Suprapubic skin (tissue), 4 donors: ENCODE measurements at regions not wholly inside any gene's neighbourhood (a gene's known extent, or its start where the extent isn't known, plus 50 kb on each side); places are given as distances from the start of the nearest gene placed in this dataset.

Source experiments
- DNase-seq, 2 donors: peaks; one replicate each; pipeline ENCODE4 v3.0.0-alpha.2; 2019; ENCODE audit warnings: low spot score in 2 of 2
- H3K27ac ChIP-seq: fragments of 200-600 bp; sonication (generic); one replicate; pipeline ENCODE4 v1.5.1; 2019
- H3K27me3 ChIP-seq: fragments of 200-600 bp; sonication (generic); one replicate; pipeline ENCODE4 v1.5.1; 2019
- H3K36me3 ChIP-seq: fragments of 200-600 bp; sonication (generic); one replicate; pipeline ENCODE4 v1.5.1; 2019
- H3K4me1 ChIP-seq: fragments of 200-600 bp; sonication (generic); one replicate; pipeline ENCODE4 v1.5.1; 2019
- H3K4me3 ChIP-seq: fragments of 200-600 bp; sonication (generic); one replicate; pipeline ENCODE4 v1.5.1; 2019; ENCODE audit warnings: mild to moderate bottlenecking
- H3K9me3 ChIP-seq: fragments of 200-600 bp; sonication (generic); one replicate; pipeline ENCODE4 v1.5.1; 2019
- CTCF ChIP-seq, 2 donors: fragments of 200-600 bp in 1 of 2; fragments of 450-650 bp in 1 of 2; sonication (generic) in 1 of 2; IDR thresholded peaks; one replicate each; pipeline ENCODE4 v1.5.1; 2016 to 2019; ENCODE audit warnings: antibody characterized with exemption in 2 of 2, mild to moderate bottlenecking in 1 of 2, moderate library complexity in 1 of 2
- EP300 ChIP-seq: sonication (generic); formaldehyde crosslinking; IDR thresholded peaks from one replicate; pipeline ENCODE4 v1.6.1; 2017; ENCODE audit warnings: antibody characterized with exemption
- POLR2A ChIP-seq, 2 donors: fragments of 450-650 bp; IDR thresholded peaks; one replicate each; pipeline ENCODE4 v1.6.1; 2017; ENCODE audit warnings: antibody characterized with exemption in 2 of 2, mild to moderate bottlenecking in 2 of 2, moderate library complexity in 2 of 2
- POLR2AphosphoS5 ChIP-seq, 3 donors: sonication (generic); formaldehyde crosslinking; IDR thresholded peaks; one replicate each; pipeline ENCODE4 v1.6.1; 2017; ENCODE audit warnings: antibody characterized with exemption in 3 of 3
- WGBS: methylation state at CpG from one replicate; pipeline ENCODE4 v1.1.5; 2018; 5-methylcytosine and 5-hydroxymethylcytosine counted together

DNA sequence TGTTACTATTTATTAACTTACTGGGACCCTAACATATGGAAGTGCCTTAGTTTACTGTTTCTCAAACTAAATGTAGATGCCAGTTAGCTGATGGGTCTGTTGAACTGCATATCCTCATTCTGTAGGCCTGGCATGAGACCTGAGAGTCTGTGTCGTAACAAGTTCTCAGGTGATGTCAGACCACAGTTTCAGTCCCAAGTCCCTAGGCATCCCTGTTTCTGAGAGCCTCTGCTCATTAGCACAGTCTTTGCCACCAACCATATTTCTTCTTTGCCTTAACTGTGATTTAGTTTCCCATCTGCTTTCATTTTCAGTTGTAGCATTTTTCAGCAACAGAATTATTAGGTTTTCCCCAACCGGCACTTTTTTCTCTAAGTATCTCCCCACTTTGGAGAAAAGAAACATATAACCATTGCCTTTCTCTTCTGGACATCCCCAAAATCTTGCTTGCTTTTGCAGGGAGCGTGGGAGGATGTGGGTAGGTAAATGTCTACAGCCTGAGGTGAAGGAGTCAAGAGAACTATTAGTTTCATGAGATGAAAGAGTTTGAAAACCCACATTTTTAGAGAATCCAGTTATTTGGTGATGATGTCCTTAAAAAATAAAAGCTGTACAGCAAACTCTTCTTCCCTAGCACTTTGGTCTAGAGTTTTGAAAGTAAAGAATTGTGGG lies 74.6 kb downstream of the NUDT12 start:
- no peak for DNase-seq
- H3K9me3 ChIP-seq: no peaks in the 10 kb centered on the region
- H3K36me3 ChIP-seq: no peaks in the 10 kb centered on the region
- no peak overlapping the region for H3K4me3 ChIP-seq
- WGBS: 67% methylated on average over 3 of the region's 3 CpGs
- no peaks in the 10 kb centered on the region for H3K27me3 ChIP-seq
- TF ChIP-seq POLR2A (IDR thresholded peaks at IDR 0.05) (no peak), EP300 (no peak), CTCF (IDR thresholded peaks at IDR 0.05) (no peak), POLR2AphosphoS5 (IDR thresholded peaks at IDR 0.05) (no peak)
- H3K4me1 ChIP-seq: no peaks in the 10 kb centered on the region
- no peak overlapping the region for H3K27ac ChIP-seq

GRCh38 chr5:103487218-103487617 lies 75.4 kb downstream of the NUDT12 start:
- Histone ChIP-seq H3K4me3 (no peak overlapping the region), H3K36me3 (no peaks in the 10 kb centered on the region), H3K27ac (no peak overlapping the region), H3K9me3 (no peaks in the 10 kb centered on the region), H3K27me3 (no peaks in the 10 kb centered on the region), H3K4me1 (no peaks in the 10 kb centered on the region)
- no peak for DNase-seq
- TF ChIP-seq POLR2AphosphoS5 (IDR thresholded peaks at IDR 0.05) (no peak), EP300 (no peak), POLR2A (IDR thresholded peaks at IDR 0.05) (no peak), CTCF (IDR thresholded peaks at IDR 0.05) (no peak)
- WGBS: 49% methylated on average over 6 of the region's 6 CpGs

DNA sequence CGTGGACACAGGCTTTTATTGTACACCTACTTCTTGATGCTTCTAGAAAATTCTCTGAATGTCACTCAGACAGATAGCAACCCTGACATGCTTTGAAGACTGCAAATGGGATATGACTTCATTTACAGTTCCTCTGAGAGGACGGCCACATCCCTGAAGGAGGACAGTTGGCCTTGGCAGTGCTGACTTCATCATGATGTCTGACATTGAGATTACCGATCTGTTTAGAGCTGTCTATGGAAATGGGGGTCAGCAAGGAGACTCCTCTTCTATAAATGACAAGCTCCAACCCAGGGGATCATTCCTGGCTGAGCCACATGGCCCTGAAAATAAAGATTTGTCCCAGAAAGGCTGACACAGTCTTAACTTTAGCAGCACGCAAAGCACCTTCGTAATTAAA lies 75.8 kb downstream of the NUDT12 start:
- Histone ChIP-seq H3K4me1 (no peaks in the 10 kb centered on the region), H3K27me3 (no peaks in the 10 kb centered on the region), H3K36me3 (no peaks in the 10 kb centered on the region), H3K4me3 (no peak overlapping the region), H3K9me3 (no peaks in the 10 kb centered on the region), H3K27ac (no peak overlapping the region)
- DNase-seq: no peak
- WGBS: 66% methylated on average over 5 of the region's 5 CpGs
- no peak for TF ChIP-seq EP300
- TF ChIP-seq POLR2AphosphoS5 (IDR thresholded peaks at IDR 0.05): no peak
- TF ChIP-seq POLR2A (IDR thresholded peaks at IDR 0.05): no peak
- no peak for TF ChIP-seq CTCF (IDR thresholded peaks at IDR 0.05)

- Histone ChIP-seq H3K36me3 (no peaks in the 10 kb centered on the region), H3K9me3 (no peaks in the 10 kb centered on the region), H3K4me1 (no peaks in the 10 kb centered on the region), H3K4me3 (no peak overlapping the region), H3K27me3 (no peaks in the 10 kb centered on the region), H3K27ac (no peak overlapping the region)
- TF ChIP-seq EP300 (no peak), POLR2A (IDR thresholded peaks at IDR 0.05) (no peak), POLR2AphosphoS5 (IDR thresholded peaks at IDR 0.05) (no peak), CTCF (IDR thresholded peaks at IDR 0.05) (no peak)
- WGBS: 53% methylated on average over 3 of the region's 3 CpGs
- DNase-seq: no peak
Measured at GRCh38 chr5:103480246-103480645, 82.3 kb downstream of the NUDT12 start.

GRCh38 chr5:103477678-103478077 lies 84.9 kb downstream of the NUDT12 start:
- Histone ChIP-seq H3K9me3 (no peaks in the 10 kb centered on the region), H3K27ac (no peak overlapping the region), H3K4me3 (no peak overlapping the region), H3K36me3 (no peaks in the 10 kb centered on the region), H3K4me1 (no peaks in the 10 kb centered on the region), H3K27me3 (no peaks in the 10 kb centered on the region)
- no peak for DNase-seq
- WGBS: 86% methylated on average over 1 of the region's 1 CpG
- TF ChIP-seq CTCF (IDR thresholded peaks at IDR 0.05): no peak
- no peak for TF ChIP-seq EP300
- TF ChIP-seq POLR2AphosphoS5 (IDR thresholded peaks at IDR 0.05): no peak
- TF ChIP-seq POLR2A (IDR thresholded peaks at IDR 0.05): no peak
